ENCODE measurements at regions not wholly inside any gene's neighbourhood (a gene's known extent, or its start where the extent isn't known, plus 50 kb on each side); places are given as distances from the start of the nearest gene placed in this dataset.

GRCh38 chrX:5648941-5649568 lies 579.6 kb downstream of the NLGN4X start:
- CTCF ChIA-PET, result no interaction called here
- Histone ChIP-seq H3K4me1 (no peaks in the 10 kb centered on the region), H3K27ac (no peak overlapping the region), H3K9me3 (no peaks in the 10 kb centered on the region), H3K4me2 (no peak overlapping the region), H3K4me3 (no peak overlapping the region)
- DNase-seq (ENCODE audit: low read depth in 1 of 2, low spot score in 1 of 2), result no peak
- POLR2A ChIA-PET, result no interaction called here
- WGBS (ENCODE audit: missing lambda C conversion rate), result 4% methylated on average over 12 of the region's 12 CpGs
- FAIRE-seq, result no peak
- TF ChIP-seq POLR2A (IDR thresholded peaks at IDR 0.05; ENCODE audit: low read length), result no peak
- TF ChIP-seq RARB (CRISPR knock-in tag; IDR thresholded peaks at IDR 0.05), result no peak
- no peak for TF ChIP-seq FOSB (CRISPR knock-in tag; IDR thresholded peaks at IDR 0.05)
- no peak for TF ChIP-seq HDAC2 (IDR thresholded peaks at IDR 0.05)
- TF ChIP-seq USF2 (IDR thresholded peaks at IDR 0.05), result no peak
- TF ChIP-seq EHF (CRISPR knock-in tag; IDR thresholded peaks at IDR 0.05), result no peak
- no peak for TF ChIP-seq HEYL (CRISPR knock-in tag; IDR thresholded peaks at IDR 0.05)
- no peak for TF ChIP-seq TP53 (CRISPR knock-in tag; IDR thresholded peaks at IDR 0.05)
- TF ChIP-seq JUNB (IDR thresholded peaks at IDR 0.05), result no peak
- TF ChIP-seq E2F6 (IDR thresholded peaks at IDR 0.05; ENCODE audit: borderline replicate concordance, low read depth), result no peak
- no peak for ATAC-seq

- H3K4me3 ChIP-seq, result no peak overlapping the region
- H3K27ac ChIP-seq, result no peak overlapping the region
- no peak for TF ChIP-seq EHMT2 (IDR thresholded peaks at IDR 0.05; ENCODE audit: low read depth)
- no peak for TF ChIP-seq HOXB5 (CRISPR knock-in tag; IDR thresholded peaks at IDR 0.05)
- TF ChIP-seq CTCF (IDR thresholded peaks at IDR 0.05), result no peak
- TF ChIP-seq NFE2L2 (conservative IDR thresholded peaks at IDR 0.05; ENCODE audit: low read length), result no peak
- no peak for TF ChIP-seq KDM1A (IDR thresholded peaks at IDR 0.05; ENCODE audit: low read depth)
- TF ChIP-seq ESRRA (IDR thresholded peaks at IDR 0.05; ENCODE audit: borderline replicate concordance, low read length), result no peak
- TF ChIP-seq TP53 (CRISPR knock-in tag; IDR thresholded peaks at IDR 0.05), result no peak
- no peak for TF ChIP-seq REST (IDR thresholded peaks at IDR 0.05)
- no peak for TF ChIP-seq FOSB (CRISPR knock-in tag; IDR thresholded peaks at IDR 0.05)
- TF ChIP-seq FOSL2 (IDR thresholded peaks at IDR 0.05), result no peak
- TF ChIP-seq FOSL2 (CRISPR knock-in tag; IDR thresholded peaks at IDR 0.05), result no peak
- TF ChIP-seq HEYL (CRISPR knock-in tag; IDR thresholded peaks at IDR 0.05), result no peak
- TF ChIP-seq HOXB13 (CRISPR knock-in tag; IDR thresholded peaks at IDR 0.05; ENCODE audit: low read depth), result no peak
- TF ChIP-seq ZNF302 (CRISPR knock-in tag; IDR thresholded peaks at IDR 0.05), result no peak
- TF ChIP-seq JUNB (IDR thresholded peaks at IDR 0.05), result no peak
- TF ChIP-seq SMC3 (IDR thresholded peaks at IDR 0.05), result no peak
- no peak for TF ChIP-seq SREBF2 (IDR thresholded peaks at IDR 0.05)
- no peak for TF ChIP-seq KDM5A (IDR thresholded peaks at IDR 0.05)
- no peaks in the 10 kb centered on the region for H3K9me3 ChIP-seq
- no peak overlapping the region for H3K4me2 ChIP-seq
- 3% methylated on average over 5 of the region's 5 CpGs for WGBS (ENCODE audit: missing lambda C conversion rate)
- FAIRE-seq, result no peak
- H3K4me1 ChIP-seq, result no peaks in the 10 kb centered on the region
- ChIA-PET CTCF (no interaction called here), POLR2A (no interaction called here)
- ATAC-seq, result no peak
- no peak for DNase-seq (ENCODE audit: low read depth in 1 of 2, low spot score in 1 of 2)
Measured at GRCh38 chrX:5646818-5647217, 581.8 kb downstream of the NLGN4X start.

Measured in A549 (cell line).